GM18511 (cell line): ENCODE measurements at regions not wholly inside any gene's neighbourhood (a gene's known extent, or its start where the extent isn't known, plus 50 kb on each side); places are given as distances from the start of the nearest gene placed in this dataset.
A peak's percentile ranks its signal among the peaks of the same experiment; 100 is the strongest.

Source experiments
- ATAC-seq: cut with Tn5 transposase; IDR thresholded peaks from one replicate; pipeline ENCODE4 v1.9.1; 2021; ENCODE audit warnings: mild to moderate bottlenecking, moderate library complexity; ENCODE audit not compliant: unreplicated experiment

DNA sequence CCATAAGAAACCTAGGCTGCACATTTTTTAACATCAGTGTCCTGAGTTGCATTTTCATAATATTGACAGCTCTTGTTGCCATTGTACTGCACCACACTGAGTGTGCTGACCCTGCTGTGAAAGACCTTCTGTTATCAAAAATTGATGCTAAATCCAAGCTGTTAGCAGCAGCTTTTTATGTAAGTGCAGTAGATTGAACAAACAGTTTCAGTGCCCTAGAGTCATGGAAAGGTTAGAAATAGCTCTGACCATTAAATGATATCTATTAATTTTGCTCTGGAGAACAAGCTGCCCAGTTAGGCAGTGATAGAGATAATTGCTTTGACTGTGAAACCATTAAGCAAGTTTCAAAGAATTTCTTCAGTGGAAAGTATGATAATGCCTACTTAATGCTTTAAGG lies 1289.2 kb upstream of the PCDH20 start:
- ATAC-seq = no peak

DNA sequence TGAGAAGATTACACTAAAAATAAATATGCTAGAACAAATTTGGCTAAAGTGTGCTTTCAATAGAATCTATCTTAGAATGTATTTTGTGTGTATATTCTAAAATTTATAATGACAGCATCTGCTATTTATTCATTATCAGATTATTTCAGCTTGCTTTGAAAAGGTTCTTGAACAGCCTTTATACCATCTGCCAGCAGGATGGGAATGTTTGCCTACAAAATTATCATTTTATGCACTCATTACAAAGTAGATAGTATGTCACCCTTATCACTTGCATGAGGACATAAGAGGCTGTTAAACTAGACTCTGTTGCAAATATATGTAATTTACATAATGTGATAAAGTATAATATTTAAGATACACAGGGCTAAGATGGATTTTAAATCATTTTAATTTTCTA lies 1286.9 kb upstream of the PCDH20 start:
- no peak for ATAC-seq

DNA sequence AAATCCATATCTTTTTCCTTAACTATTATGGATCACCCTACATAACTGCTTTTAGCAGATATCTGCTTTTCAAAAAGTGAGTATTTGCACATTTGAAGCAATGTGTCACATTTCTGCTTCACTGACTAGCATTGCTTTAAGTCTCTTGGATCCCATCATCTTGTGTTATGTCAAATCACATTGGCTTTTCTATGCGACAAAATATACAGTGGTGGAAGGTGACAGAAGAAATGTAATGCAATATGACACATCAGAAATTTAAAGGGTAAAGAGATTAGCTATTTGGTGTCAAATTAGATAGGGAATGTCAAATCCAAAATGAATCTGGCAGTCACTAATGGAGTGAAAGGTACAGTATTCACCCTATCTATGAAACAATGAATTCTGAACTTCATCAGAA lies 1282.1 kb upstream of the PCDH20 start:
- no peak for ATAC-seq

DNA sequence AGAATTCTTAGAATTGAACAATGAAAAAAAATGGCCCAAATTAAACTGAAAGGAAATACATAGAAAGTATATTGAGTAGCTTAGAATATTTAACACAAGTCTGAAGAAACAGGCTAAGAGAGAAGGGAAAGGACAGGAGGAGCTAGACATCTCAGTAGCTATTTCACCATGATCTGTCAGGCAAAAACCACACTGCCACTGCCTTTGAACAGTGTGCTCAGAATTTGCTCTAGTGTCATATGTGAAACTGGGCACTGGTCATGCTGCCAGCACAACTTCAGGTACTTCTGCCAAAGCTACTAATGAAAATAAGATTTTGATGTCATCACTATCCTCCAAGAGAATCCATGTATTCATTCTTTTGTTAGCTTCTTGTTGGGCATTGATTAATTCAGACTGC lies 1280.8 kb upstream of the PCDH20 start:
- ATAC-seq = no peak

DNA sequence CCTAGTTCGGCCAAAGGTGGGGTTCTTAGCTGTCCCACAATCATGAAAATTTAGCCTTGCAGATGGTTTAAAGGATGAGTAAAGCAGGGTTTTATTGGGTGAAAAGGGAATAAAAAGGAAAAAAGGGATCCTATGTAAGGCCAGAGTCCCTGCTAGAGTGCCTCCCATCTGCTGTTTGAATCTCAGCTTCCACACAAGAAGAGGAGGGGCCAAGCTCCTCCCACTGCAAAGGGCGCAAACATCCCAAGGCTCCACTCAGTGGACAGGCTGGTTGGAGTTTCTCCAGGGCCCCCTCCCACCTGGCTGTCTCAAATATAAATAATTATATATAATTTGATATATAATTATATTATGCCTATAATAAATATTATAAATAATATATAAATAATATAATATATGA lies 1272.1 kb upstream of the PCDH20 start:
- ATAC-seq = no peak

DNA sequence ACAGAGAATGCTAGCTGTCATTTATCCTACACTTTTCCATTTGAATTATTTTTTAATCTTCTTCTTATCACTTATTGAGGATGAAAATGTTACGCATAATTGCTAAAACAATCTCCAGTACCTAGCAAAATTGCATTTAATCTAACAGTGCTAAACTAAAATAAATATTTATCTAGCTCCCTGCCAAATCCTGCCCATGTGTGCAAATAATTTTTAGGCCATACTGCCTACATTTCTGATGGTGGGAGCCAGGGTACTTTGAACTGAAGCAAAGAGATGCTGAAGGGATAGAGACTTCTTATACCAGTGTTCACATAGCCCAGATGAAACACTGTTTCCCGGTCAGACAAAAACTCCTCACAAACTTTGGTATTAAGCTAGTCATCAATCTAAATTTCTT lies 1268.7 kb upstream of the PCDH20 start:
- no peak for ATAC-seq

DNA sequence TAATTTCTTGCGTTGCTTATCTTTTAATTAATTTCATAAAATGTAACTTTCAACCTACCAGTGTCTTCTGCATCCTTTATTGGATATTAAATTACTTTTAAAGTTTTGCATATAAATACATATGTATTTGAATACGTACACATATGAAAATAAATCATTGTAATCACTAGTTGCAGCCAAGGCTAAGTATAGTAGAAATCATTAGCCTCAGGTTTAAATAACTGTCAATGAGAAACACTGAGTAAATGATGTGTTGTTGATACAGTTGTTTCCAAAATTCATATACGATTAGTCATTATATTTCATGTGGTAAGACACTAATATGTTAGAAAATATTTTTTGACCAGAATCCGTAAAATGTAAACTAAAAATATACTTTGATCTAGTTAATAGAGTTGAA lies 1267.1 kb upstream of the PCDH20 start:
- ATAC-seq = no peak

DNA sequence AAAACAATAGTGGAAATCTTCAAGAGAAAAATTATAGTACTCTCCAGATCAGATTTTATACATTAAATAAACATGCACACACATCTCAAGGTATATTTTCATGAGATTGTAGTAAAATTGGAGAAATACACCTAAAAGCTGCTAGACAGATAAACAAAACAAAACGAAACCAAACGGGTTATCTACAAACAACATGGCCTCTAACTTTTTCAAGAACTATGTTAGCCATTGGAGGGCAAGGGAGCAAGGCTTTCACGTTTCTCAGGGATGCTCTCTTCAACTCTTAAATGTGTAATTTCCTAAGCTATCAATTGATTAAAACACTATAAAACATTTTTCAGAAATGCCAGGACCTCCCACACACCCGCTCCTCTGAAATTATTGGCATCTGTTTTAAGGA lies 1262.4 kb upstream of the PCDH20 start:
- no peak for ATAC-seq

DNA sequence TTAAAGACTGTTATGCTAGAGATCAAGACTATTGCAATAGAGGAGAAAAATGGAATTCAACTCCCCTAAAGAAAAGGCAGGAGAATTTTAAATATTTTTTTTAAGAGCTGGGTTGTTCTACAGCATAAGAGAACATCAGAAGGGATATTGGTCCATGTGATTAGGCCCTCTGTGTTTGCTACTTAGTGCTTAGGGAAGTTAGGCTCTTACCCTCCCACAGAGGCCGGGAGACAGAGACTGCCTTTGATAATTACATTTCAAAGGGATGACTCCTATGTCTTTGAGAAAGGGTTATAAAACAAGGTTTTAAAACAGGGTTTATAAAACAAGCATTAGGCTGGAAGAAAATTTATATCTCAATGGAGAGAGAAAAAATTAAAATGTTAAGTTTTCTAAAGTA lies 1248.1 kb upstream of the PCDH20 start:
- ATAC-seq = no peak

DNA sequence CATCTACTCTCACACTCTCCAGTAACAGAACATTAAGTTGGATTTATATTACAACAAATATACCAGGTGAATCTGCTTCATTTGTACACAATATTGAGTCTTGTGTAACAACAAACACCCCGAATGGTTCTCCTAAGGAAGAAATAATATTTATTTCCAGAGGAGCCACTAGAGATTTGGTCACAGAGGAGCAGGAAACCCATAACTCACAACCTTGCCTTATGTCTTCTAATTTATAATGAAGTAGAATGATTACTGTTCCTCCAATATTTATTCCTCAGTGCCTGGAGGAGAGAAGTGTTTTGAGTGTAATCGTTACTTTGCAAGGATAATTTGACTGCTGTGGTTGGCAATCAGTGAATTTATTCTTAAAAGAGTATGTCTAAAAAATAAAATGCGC lies 1243.7 kb upstream of the PCDH20 start:
- ATAC-seq = no peak

DNA sequence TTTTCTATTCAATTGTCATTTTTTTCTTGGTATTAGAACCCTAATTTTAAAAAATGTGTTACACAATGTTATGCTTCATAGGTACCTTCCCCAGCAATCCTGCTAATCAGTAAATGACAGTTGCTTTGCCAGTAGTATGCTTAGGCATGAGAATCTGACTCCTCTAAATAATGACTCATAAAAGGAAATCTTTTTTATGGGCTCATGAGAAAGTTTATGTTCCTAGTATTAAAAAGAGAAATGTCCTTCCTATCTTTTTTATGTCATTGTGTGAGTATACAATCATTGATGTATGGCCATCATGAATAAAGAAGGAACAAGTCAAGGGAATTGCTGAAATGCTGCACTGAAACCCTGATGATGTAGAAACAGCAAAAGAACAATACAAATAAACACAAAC lies 1237.7 kb upstream of the PCDH20 start:
- ATAC-seq = no peak

DNA sequence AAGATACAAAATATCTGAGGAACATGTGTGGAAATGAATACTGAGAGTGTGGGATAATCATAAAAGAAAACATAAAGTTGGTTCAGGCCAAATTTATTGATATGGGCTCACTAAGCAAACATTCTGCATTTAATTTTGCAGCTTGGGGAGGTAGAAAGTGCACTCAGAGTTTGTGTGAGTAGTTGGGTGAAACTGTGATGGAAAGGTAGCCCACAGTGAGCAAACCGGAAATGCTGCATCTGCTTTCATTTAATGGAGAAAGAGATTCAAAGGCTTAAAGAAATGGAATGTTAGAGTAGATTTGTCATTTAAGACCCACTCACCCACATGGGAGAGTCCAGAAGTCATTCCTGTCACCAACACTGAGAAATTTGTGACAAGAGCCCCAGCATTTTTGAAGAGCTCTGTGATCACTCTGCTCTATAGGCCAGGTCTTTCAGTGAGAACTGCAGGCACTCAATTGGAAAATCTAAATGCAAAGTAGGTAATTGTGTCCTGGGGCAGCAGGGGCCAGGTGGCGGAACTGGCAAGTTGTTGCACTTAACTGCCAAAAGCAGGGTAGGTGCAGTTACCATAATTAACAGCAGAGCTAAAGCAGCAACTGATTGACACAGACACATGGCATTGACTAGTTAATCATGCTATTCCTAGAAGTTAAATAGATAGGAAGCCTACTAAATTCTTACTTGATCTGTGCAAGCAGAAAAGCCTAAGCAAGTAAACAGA lies 1228.3 kb upstream of the PCDH20 start:
- ATAC-seq = peak; percentile 90

DNA sequence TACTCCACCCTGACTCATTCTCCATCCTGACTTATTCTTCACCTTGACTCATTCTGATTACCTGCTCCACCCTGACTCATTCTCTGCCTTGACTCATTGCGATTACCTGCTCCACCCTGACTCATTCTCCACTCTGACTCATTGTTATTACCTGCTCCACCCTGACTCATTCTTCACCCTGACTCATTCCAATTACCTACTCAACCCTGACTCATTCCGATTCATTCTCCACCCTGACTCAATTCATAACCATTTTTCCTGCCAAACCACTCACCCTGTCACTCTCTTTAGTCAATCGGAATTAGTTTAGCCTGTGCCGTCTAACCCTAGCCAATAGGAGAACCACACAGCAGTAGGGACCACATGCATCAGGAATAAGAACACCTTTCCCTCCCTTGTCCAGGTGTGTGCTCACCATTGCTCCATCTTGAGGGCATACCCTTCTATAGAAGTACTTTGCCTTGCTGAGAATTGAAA lies 1227.4 kb upstream of the PCDH20 start:
- ATAC-seq = no peak

DNA sequence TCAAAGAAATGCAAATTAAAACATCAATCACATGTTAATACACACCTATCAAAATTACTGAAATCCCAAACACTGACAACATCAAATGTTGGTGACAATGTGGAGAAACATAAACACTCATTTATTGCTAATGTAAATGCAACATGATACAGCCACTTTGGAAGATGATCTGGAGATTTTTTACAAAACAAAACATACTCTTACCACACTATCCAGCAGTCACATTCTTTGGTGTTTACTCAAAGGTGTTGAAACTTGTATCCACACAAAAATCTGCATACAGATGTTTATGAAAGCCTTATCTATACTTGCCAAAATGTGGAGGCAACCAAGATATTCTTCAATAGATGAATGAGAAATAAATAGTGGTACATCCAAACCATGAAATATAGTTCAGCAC lies 1219.5 kb upstream of the PCDH20 start:
- ATAC-seq = no peak

DNA sequence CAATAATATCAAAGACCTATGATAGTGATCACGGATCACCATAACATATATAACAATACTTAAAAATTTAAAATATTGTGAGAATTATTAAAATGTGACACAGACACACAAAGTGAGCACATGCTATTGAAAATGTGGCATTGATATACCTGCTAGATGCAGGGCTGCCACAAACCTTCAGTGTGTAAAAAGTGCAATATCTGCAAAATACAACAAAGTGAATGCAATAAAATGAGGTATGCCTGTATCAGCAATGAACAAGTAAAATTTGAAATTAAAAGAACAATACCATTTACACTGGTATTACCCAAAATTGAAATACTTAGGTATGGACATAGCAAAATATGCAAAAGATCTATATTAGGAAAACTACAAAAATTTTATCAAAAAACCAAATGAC lies 1217.8 kb upstream of the PCDH20 start:
- no peak for ATAC-seq

DNA sequence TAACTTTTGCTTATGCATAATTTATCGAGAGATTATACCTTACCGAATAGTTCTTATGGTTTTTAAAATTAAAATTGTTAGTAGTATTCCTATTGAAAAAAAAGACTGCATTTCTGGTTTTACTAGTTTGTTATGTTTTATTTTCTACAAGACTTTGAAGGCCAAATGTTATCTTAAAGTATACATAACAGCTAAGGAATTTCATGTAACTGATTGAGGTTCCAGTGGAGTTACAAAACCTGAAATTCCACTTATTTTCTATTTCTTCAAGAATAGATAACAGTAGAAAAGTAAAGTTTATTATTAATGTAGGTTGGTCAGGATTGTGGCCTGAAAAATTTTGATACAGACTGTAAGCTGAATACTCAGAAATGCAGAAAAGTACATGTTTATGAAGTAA lies 1216.0 kb upstream of the PCDH20 start:
- ATAC-seq = no peak

DNA sequence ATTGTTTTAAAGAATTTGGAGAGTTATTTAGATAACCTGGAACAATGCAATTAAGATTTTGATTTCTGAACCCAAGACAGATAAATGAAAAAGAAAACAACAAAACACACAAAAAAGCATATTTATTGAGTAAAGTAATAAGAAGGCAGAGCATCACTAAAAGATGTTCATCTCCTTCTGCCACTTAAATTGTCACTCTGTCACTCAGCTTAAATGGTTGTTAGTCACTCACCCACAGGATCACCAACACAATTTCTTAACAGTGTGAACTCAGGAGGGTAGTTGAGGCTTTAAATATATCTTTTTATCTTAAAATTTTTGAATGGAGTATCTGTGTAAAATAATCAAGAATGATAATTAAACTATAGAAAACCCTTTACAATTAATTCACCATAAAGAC lies 1215.5 kb upstream of the PCDH20 start:
- no peak for ATAC-seq

DNA sequence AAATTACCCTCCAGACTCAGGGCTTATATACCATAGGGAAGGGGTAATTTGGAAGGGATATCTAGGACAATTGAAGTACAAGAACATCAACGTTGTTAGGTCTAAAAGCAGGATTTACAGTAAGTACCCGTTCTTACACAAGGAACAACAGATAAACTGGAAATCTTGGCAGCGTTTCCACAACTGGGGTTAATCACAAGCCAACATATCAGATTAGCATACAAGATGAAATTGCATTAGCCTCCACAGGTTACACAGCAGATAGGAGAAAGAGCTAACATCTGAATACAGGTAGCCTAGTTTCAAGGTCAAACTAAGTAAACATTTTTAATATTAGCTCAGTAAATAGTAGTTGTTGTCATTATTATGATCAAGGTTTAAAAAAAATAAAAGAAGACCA lies 1214.0 kb upstream of the PCDH20 start:
- no peak for ATAC-seq

DNA sequence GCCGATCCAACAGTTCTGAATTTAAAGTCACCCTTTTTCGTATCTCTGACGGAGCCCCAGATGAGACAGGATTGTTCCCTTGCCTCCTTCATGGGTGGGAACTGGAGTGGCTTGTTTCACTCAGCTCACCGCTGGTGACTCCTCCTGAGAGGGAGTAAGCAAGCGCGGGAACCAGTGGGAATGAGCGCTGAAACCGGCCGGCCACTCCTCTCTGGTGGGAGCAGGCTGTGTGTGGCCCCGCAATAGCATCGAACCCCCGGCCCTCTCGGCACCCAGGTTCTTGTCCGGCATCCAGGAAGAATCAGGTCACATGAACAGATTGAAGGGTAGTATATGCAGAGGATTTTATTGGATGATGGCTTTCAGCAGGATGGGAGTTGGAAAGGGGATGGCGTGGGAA lies 1211.6 kb upstream of the PCDH20 start:
- no peak for ATAC-seq

DNA sequence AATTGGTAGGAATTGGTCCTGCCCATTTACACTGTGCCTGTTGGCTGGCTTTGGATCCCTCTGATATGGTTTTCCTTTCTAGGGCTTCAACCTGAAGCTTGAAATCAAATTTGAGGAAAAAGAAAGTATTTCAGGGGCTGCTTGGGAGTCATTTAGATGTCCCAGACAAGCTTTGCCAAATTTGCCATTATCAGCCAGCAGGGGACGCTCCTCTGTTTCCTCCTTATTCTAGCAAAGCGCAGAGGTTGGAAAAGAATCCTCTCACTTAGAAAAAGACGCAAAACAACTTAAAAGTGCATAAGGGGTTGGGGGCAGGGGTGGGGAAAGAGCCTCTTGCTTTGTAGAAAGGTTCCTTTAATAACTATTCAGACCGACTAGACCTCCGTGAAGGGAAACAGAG lies 1211.1 kb upstream of the PCDH20 start:
- ATAC-seq = no peak

DNA sequence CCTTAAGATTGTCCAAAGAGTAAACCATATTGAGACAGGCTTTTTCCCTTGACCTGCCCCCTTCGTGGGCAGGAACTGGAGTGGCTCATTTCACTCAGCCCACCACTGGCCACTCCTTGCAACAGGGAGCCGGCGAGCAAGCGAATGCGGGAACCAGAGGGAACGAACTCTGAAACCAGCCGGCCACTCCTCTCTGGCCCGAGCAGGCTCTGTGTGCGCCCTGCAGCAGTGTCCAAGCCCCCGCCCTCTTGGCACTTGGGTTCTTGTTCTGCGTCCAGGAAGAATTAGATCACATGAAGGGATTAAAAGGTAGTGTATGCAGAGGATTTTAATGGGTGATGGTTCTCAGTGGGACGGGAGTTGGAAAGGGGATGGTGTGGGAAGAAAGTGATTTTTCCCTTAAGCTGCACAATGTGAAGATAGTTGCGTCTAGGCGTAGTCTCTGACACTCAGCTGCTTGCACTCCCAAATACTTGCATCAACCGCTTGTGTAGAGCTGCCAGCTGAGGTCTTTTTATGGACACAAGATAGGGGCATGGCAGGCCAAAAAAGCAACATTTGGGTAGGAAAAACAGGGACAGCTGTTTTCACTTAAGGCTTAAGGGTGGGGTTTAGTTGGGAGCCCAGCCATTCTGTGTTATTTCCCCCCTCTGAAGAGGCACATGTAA lies 1209.7 kb upstream of the PCDH20 start:
- ATAC-seq = no peak

DNA sequence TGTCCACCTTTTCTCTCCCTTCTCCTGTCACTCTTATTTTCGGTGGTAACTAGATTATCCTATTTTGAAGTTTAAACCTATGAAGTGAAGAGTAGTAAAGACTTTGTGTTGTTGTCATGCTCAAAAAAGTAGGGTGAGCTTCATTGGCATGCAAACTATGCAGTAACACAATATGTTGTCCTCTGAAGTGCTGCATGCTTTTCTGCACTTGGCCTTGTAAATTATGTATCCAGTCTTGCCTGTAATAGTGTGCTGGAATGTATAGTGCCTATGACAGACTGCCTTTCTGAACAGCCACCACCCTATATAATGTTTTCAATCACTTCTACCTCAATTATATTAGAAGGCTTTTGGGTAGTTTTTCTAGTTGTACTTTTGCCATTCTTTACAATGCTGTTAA lies 1198.2 kb upstream of the PCDH20 start:
- ATAC-seq = no peak

DNA sequence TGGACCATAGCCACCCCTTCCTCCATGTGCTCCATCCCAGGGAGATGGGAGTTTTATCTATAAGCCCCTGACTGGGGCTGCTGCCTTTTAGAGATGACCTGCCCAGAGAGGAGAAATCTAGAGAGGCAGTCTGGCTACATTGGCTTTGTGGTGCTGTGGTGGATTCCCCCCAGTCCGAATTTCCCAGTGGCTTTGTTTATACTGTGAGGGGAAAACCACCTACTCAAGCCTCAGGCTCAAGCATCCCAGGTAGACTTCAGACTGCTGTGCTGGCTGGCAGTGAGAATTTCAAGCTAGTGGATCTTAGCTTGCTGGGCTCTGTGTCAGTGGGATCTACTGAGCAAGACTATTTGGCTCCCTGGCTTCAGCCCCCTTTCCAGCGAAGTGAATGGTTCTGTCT lies 1195.7 kb upstream of the PCDH20 start:
- ATAC-seq = no peak
